Pancreas (tissue), 10 donors: ENCODE measurements at regions not wholly inside any gene's neighbourhood (a gene's known extent, or its start where the extent isn't known, plus 50 kb on each side); places are given as distances from the start of the nearest gene placed in this dataset.

ENCODE experiments used
- ATAC-seq, 4 donors: fragments of 200-7000 bp; cut with Tn5 transposase; one replicate each; pipeline versions ENCODE4 v1.8.0 to v1.9.1; 2020; ENCODE audit warnings: mild to moderate bottlenecking in 4 of 4, moderate library complexity in 4 of 4
- DNase-seq, 6 donors: peaks; one replicate each; pipeline ENCODE4 v3.0.0-alpha.2; 2020
- FAIRE-seq: peaks from 2 replicates; lab custom pipeline; 2012; peaks lifted over from hg19 to GRCh38; lab: Jason Lieb, UNC
- H3K27ac ChIP-seq, 4 donors: fragments of 200-600 bp; sonication (generic); 1 replicate in 3 of 4; 2 replicates in 1 of 4; pipeline versions ENCODE4 v1.5.0 to v1.8.0; 2020
- H3K27me3 ChIP-seq, 4 donors: fragments of 200-600 bp; one replicate each; pipeline ENCODE4 v1.8.0; 2021
- H3K36me3 ChIP-seq, 3 donors: fragments of 200-600 bp; sonication (generic) in 1 of 3; one replicate each; pipeline versions ENCODE4 v1.5.0 to v1.8.0; 2020 to 2021
- H3K4me1 ChIP-seq, 3 donors: fragments of 200-600 bp; one replicate each; pipeline ENCODE4 v1.8.0; 2021
- H3K4me3 ChIP-seq, 4 donors: fragments of 200-600 bp; sonication (generic) in 2 of 4; one replicate each; pipeline versions ENCODE4 v1.5.0 to v1.8.0; 2020 to 2021
- H3K9me3 ChIP-seq, 4 donors: fragments of 200-600 bp; one replicate each; pipeline ENCODE4 v1.8.0; 2021
- CTCF ChIP-seq, 4 donors: fragments of 200-600 bp; sonication (generic) in 3 of 4; IDR thresholded peaks; one replicate each; pipeline versions ENCODE4 v1.5.0 to v1.8.0; 2021; ENCODE audit warnings: antibody characterized with exemption in 4 of 4
- WGBS, 2 donors: extraction: QIAGEN DNeasy Blood & Tissue Kit; methylation state at CpG; one replicate each; pipeline ENCODE4 v1.1.7; 2013; 5-methylcytosine and 5-hydroxymethylcytosine counted together
- intact Hi-C, 3 donors: fragments of 100-400 bp; cut with DNase I; formaldehyde crosslinking; loops; one replicate each; pipeline versions ENCODE4 v1.11.1 to v1.14.2; 2022
- donor health status: healthy with polysubstance abuse.
- donor health status: DM: no; HTN: no; CAD: no; lungs with moderate emphysema.
- donor health status: DM: no; HTN: no; CAD: no.
- donor health status: control.
- donor health status: control.
- donor health status: Bipolar disorder and iron deficiency.
- donor health status: DM: yes; HTN: yes; CAD: no.
- donor health status: DM: no; HTN: no; CAD: no.
- donor health status: DM: no; HTN: no; CAD: no.
- donor health status: DM: yes; HTN: yes; CAD: no.

- no peak for FAIRE-seq
- H3K36me3 ChIP-seq = no peaks in the 10 kb centered on the region
- no peaks in the 10 kb centered on the region for H3K4me1 ChIP-seq
- no peaks in the 10 kb centered on the region for H3K27me3 ChIP-seq
- no peak for DNase-seq
- intact Hi-C loops = no loop called here
- TF ChIP-seq CTCF (IDR thresholded peaks at IDR 0.05) = no peak
- no peak for ATAC-seq
- no peak overlapping the region for H3K4me3 ChIP-seq
- no peak overlapping the region for H3K27ac ChIP-seq
- 70 to 75% methylated on average over 3 of the region's 3 CpGs for WGBS, 2 donors
- no peaks in the 10 kb centered on the region for H3K9me3 ChIP-seq
These were observed 290.0 kb upstream of the GADL1 start for GRCh38 chr3:31184261-31185061.

GRCh38 chr3:31185062-31185357, 290.5 kb upstream of the GADL1 start:
- 82 to 84% methylated on average over 2 of the region's 2 CpGs for WGBS, 2 donors
- FAIRE-seq (no peak), ATAC-seq (no peak), DNase-seq (no peak)
- no peaks in the 10 kb centered on the region for H3K4me1 ChIP-seq
- H3K9me3 ChIP-seq = no peaks in the 10 kb centered on the region
- no peak for TF ChIP-seq CTCF (IDR thresholded peaks at IDR 0.05)
- H3K27me3 ChIP-seq = no peaks in the 10 kb centered on the region
- H3K27ac ChIP-seq = no peak overlapping the region
- H3K36me3 ChIP-seq = no peaks in the 10 kb centered on the region
- intact Hi-C loops = no loop called here
- H3K4me3 ChIP-seq = no peak overlapping the region

- Histone ChIP-seq H3K4me1 (no peaks in the 10 kb centered on the region), H3K27ac (no peak overlapping the region), H3K4me3 (no peak overlapping the region), H3K27me3 (no peaks in the 10 kb centered on the region), H3K9me3 (no peaks in the 10 kb centered on the region), H3K36me3 (no peaks in the 10 kb centered on the region)
- no peak for TF ChIP-seq CTCF (IDR thresholded peaks at IDR 0.05)
- 67 to 72% methylated on average over 4 of the region's 4 CpGs for WGBS, 2 donors
- ATAC-seq = no peak
- DNase-seq = no peak
- FAIRE-seq = no peak
- intact Hi-C loops = no loop called here
These were observed 291.6 kb upstream of the GADL1 start for GRCh38 chr3:31186041-31186440.

GRCh38 chr3:31187380-31187779, 292.9 kb upstream of the GADL1 start:
- no peak for ATAC-seq
- no peak for DNase-seq
- WGBS, 2 donors = 25 to 41% methylated on average over 1 of the region's 1 CpG
- TF ChIP-seq CTCF (IDR thresholded peaks at IDR 0.05) = no peak
- Histone ChIP-seq H3K9me3 (no peaks in the 10 kb centered on the region), H3K27me3 (no peaks in the 10 kb centered on the region), H3K27ac (no peak overlapping the region), H3K4me3 (no peak overlapping the region), H3K4me1 (no peaks in the 10 kb centered on the region), H3K36me3 (no peaks in the 10 kb centered on the region)
- intact Hi-C loops = no loop called here
- FAIRE-seq = no peak

- Histone ChIP-seq H3K4me3 (no peak overlapping the region), H3K4me1 (no peaks in the 10 kb centered on the region), H3K27ac (no peak overlapping the region), H3K27me3 (no peaks in the 10 kb centered on the region), H3K36me3 (no peaks in the 10 kb centered on the region), H3K9me3 (no peaks in the 10 kb centered on the region)
- FAIRE-seq (no peak), ATAC-seq (no peak), DNase-seq (no peak)
- no peak for TF ChIP-seq CTCF (IDR thresholded peaks at IDR 0.05)
- intact Hi-C loops = no loop called here
- 72 to 81% methylated on average over 6 of the region's 6 CpGs for WGBS, 2 donors
These were observed 293.7 kb upstream of the GADL1 start for GRCh38 chr3:31188112-31188511.
